HG02973 (cell line): ENCODE measurements at regions not wholly inside any gene's neighbourhood (a gene's known extent, or its start where the extent isn't known, plus 50 kb on each side); places are given as distances from the start of the nearest gene placed in this dataset.
"Not testable (repeated sequence)": the region's sequence is repeated elsewhere in the genome, so short reads cannot be mapped to it uniquely, and the experiment has no call there.

Experiments used
- ATAC-seq: cut with Tn5 transposase; IDR thresholded peaks from one replicate; pipeline ENCODE4 v1.9.1; 2021; ENCODE audit warnings: moderate library complexity; ENCODE audit not compliant: unreplicated experiment

GRCh38 chr2:107093426-107093957 lies 207.5 kb upstream of the ST6GAL2 start:
- ATAC-seq = no peak

- ATAC-seq = no peak
Observed at GRCh38 chr2:107094450-107094986, 208.6 kb upstream of the ST6GAL2 start.

- no peak for ATAC-seq
Observed at GRCh38 chr2:107102176-107102575, 216.2 kb upstream of the ST6GAL2 start.

GRCh38 chr2:107107351-107107750 lies 221.4 kb upstream of the ST6GAL2 start:
- no peak for ATAC-seq

GRCh38 chr2:107108556-107108955 lies 222.6 kb upstream of the ST6GAL2 start:
- ATAC-seq = no peak

- ATAC-seq = no peak
Observed at GRCh38 chr2:107111623-107112022, 225.7 kb upstream of the ST6GAL2 start.

GRCh38 chr2:107112561-107112960 lies 226.6 kb upstream of the ST6GAL2 start:
- ATAC-seq = no peak

GRCh38 chr2:107128381-107128780 lies 242.4 kb upstream of the ST6GAL2 start:
- ATAC-seq = no peak

- peak; percentile 73 for ATAC-seq
Observed at GRCh38 chr2:107132070-107132469, 246.1 kb upstream of the ST6GAL2 start.

GRCh38 chr2:107132746-107133145 lies 246.8 kb upstream of the ST6GAL2 start:
- ATAC-seq = no peak

GRCh38 chr2:107133412-107133811 lies 247.4 kb upstream of the ST6GAL2 start:
- ATAC-seq = no peak

- ATAC-seq = no peak
Observed at GRCh38 chr2:107136733-107137132, 250.8 kb upstream of the ST6GAL2 start.

GRCh38 chr2:107137706-107138105 lies 251.7 kb upstream of the ST6GAL2 start:
- ATAC-seq = no peak

- ATAC-seq = no peak
Observed at GRCh38 chr2:107146181-107146580, 260.2 kb upstream of the ST6GAL2 start.

GRCh38 chr2:107146645-107147044 lies 260.7 kb upstream of the ST6GAL2 start:
- ATAC-seq = not testable (repeated sequence)

GRCh38 chr2:107148055-107148454 lies 262.1 kb upstream of the ST6GAL2 start:
- no peak for ATAC-seq

- no peak for ATAC-seq
Observed at GRCh38 chr2:107148496-107148895, 262.5 kb upstream of the ST6GAL2 start.

- no peak for ATAC-seq
Observed at GRCh38 chr2:107160640-107161239, 274.8 kb upstream of the ST6GAL2 start.

- no peak for ATAC-seq
Observed at GRCh38 chr2:107168141-107168540, 282.2 kb upstream of the ST6GAL2 start.

GRCh38 chr2:107174171-107174570 lies 288.2 kb upstream of the ST6GAL2 start:
- no peak for ATAC-seq

GRCh38 chr2:107182981-107183380 lies 297.0 kb upstream of the ST6GAL2 start:
- ATAC-seq = no peak

GRCh38 chr2:107187870-107188269 lies 301.9 kb upstream of the ST6GAL2 start:
- no peak for ATAC-seq

GRCh38 chr2:107195631-107196030 lies 309.7 kb upstream of the ST6GAL2 start:
- ATAC-seq = no peak
